GM19328 (cell line): ENCODE measurements at regions not wholly inside any gene's neighbourhood (a gene's known extent, or its start where the extent isn't known, plus 50 kb on each side); places are given as distances from the start of the nearest gene placed in this dataset.

Source experiments
- ATAC-seq: cut with Tn5 transposase; IDR thresholded peaks from one replicate; pipeline ENCODE4 v1.9.1; 2021; ENCODE audit warnings: mild to moderate bottlenecking, moderate library complexity; ENCODE audit not compliant: unreplicated experiment

DNA sequence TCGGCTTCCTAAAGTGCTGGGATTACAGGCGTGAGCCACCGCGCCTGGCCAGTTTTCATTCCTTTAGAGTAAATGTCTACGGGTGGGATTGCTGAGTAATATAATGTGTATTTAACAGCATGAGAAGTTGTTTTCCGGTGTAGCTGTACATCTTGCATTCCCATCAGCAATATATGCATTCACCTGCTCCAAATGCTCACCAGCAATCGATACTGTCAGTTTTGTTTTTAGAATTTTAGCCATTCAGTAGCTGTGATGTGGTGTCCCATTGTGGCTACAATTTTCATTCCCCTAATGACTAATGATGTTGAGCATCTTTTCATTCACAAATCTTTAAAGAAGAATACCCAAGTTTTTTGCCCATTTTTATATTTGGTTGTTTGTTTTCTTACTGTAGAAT is 134.8 kb upstream of the RGMA start:
- ATAC-seq = no peak

DNA sequence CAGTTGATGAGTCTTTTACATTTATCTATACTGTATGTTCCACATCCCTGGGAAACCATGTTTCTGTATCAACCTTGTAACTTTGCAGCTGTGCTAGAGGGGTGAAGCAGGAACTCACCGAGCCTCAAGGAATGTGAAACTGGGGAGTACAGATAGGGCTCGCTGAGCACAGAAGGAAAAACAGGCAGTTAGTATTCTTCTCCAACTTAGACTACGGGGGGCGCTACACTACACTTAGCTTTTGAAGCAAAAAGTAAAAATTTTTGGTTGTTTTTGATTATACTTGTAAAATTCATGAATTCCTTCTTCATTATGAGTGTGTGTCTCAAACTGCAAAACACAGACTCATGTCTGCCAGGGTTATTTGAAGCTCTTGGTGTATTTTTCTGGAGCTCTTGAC is 132.7 kb upstream of the RGMA start:
- ATAC-seq = no peak

- ATAC-seq = no peak
Observed at GRCh38 chr15:93219859-93220420, 130.9 kb upstream of the RGMA start.

- ATAC-seq = no peak
Observed at GRCh38 chr15:93217343-93217742, 128.3 kb upstream of the RGMA start.

DNA sequence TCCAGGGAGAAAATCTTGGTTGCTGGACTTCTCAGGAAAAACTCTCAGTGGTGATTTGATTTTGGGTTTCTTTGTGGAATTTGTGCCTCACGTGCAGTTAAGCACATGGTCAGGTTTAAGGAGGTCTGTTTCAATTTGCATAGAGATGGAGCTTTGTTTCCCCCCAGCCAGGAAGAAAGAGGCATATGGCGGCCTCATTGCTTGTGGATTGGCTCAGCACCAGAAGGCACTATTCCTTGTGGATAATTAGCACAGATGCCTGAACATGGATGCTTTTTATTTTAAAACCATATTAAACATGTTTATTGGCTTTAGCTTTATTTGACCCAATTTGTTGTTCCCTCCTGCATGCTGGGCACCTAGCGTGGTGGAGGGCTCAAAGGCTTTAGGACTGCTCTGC is 125.1 kb upstream of the RGMA start:
- no peak for ATAC-seq

- ATAC-seq = no peak
Observed at GRCh38 chr15:93213281-93213680, 124.3 kb upstream of the RGMA start.

- ATAC-seq = no peak
Observed at GRCh38 chr15:93212578-93212977, 123.6 kb upstream of the RGMA start.

DNA sequence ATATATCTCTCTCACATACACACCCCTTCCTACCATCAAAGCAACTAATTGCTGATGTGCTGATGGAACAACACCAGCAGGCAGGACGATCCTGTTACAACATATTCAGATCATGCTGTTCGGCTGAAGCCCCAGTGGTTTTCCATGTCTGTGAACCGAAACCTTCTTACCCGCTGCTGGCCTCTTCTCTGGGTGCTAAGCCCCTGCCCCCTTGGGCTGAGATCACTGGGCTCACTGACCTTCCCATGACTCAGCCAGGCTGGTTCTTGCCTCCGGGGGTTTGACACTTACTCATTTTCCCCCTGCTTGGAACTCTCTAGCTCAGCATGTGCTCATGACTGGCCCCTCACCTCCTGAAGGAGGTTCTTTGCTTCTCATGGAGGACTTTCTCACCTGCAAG is 122.0 kb upstream of the RGMA start:
- ATAC-seq = no peak

- ATAC-seq = no peak
Observed at GRCh38 chr15:93209690-93210445, 120.9 kb upstream of the RGMA start.

GRCh38 chr15:93206893-93207292 is 117.9 kb upstream of the RGMA start:
- no peak for ATAC-seq

DNA sequence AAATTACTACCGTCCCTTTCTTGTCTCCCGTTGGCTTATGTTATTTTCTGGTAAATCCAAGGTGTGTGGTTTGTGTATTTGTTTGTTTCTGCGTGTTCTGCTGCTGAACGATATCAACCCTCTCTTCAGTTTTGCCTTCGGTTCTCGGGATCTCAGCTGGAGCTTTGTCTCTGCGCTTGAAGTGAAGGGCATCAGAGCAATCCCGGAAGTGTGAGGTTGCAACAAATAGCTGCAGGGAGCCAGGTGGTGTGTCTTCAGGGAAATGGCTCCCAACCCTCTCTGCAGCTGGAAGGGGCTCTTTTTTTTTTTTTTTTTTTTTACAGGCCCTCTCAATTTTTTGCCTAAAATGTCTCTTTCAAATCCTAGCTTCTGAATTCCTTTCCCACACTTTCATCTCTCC is 116.4 kb upstream of the RGMA start:
- ATAC-seq = no peak

- no peak for ATAC-seq
Observed at GRCh38 chr15:93203036-93203435, 114.0 kb upstream of the RGMA start.

GRCh38 chr15:93202405-93202804 is 113.4 kb upstream of the RGMA start:
- ATAC-seq = no peak

GRCh38 chr15:93201940-93202339 is 112.9 kb upstream of the RGMA start:
- no peak for ATAC-seq

DNA sequence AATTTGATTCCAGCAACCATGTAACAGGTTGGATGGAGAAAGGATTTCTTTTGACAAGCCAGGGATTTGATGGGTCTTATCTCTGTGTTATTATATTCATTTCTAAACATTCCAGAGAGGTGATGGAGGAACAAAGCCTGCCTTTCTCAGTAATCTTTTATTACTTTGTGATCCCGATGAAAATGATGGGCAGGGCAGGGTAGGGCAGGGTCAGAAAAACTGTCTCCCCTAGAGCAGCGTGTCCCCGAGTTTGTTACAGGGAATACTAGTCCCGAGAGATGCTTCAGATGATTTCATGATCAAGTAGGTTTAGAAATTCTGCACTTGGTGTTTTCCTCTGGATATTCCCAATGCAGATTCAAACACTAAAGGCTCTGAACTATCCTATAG is 111.8 kb upstream of the RGMA start:
- ATAC-seq = no peak

DNA sequence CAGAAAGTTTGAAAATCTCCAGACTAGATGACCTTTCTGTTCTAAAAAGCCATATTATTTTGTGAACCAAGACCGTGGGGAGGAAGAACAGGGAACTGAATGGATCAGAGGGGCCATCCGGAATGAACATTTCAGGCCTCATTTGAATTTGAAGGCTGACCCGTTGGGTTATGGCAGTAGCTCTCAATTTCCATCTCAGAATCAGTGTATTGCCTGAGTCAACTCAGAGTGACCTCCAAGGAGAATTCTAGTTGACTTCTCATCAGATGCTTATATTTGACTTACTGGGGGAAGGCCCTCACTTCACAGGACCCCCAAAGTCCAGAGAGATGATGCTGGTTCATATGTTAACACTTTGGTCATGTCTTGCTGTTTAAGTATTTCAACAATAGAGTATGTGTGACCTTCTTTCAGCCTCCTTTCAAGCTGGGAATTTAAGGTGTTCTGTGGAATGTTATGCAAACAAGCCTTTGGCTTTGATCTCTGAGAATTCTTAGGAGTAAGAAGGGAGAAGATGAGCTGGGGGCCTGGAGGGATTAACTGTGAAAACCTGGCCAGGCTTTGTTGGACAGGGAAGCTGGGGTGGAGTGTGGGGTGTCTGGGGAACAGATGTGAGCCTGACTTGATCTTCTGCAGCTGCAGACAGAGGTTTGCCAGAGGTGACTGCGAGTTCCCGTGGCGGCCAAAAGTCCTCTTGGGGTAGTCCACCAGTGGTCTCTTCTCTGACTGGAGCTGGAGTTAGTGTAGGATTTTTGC is 111.2 kb upstream of the RGMA start:
- ATAC-seq = no peak

- ATAC-seq = no peak
Observed at GRCh38 chr15:93196135-93196670, 107.2 kb upstream of the RGMA start.

DNA sequence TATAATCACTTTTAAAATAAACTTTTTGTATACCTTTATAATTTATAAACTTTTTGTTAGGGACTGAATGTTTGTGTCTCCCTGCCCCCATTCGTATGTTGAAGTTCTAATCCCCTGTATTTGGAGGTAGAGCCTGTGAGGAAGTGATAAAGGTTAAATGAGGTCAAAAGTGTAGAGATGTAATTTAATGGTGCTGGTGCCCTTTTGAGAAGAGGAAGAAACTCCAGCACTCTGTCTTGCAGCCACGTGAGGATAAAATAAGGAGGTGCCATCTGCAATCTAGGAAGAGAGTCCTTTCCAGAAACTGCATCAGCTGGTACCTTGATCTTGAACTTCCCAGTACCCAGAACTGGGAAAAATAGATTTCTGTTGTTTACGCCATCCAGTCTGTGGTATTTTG is 106.1 kb upstream of the RGMA start:
- ATAC-seq = no peak

DNA sequence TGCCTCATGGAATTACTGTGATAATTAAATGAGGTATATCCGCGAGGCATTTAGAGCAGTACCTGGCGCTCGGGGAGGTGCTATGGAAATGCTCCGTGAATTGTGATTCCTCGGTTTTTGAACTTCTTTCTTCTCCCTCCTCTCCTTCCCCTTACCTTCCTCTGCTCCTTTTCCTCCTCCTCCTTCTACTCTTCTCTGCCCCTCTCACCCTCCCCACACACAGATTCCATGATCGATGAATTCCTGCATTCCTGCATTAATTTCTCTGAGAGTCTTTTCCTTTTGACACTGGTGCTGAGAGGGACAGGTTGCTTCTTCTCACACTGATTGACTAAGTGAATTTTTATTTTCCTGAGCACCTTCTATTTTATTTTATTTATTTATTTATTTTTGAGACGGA is 101.2 kb upstream of the RGMA start:
- no peak for ATAC-seq

DNA sequence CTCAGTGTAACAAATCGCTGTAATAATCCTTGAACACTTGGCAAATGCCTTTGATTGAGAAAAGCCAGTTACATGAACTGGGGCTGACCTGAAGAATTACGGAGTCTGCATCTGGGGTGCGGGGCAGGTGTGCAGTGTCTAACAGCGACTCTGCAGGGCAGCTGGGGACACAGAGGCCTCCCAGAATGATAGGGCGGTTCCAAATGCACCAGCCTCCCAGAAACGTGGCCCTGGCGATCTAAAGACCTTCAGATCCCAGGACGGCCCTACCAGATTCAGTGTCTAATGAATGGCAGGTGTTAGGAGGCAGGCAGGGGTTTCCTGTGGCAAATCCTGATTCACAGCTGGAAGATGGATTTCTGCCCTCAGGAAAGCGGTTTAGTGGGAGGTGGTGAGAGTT is 100.5 kb upstream of the RGMA start:
- no peak for ATAC-seq

- ATAC-seq = no peak
Observed at GRCh38 chr15:93188236-93188635, 99.2 kb upstream of the RGMA start.

DNA sequence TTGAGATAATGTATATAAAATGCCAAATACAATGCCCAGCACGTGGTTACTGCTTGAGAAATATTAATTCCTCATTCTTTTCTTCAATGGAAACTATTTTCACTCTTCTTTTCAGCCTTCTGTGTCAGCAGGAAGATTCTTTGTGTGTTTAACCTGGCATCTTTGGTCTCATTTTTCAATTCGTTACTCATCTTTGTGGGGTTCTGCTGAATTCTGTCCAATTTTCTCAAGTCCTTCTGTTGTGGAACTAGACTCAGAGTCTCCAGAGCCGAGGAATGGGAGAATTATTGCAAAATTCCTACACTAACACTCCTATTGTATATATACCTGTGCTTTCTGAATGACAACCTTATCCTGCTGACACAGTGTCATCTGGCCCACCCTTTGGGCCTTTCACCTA is 96.8 kb upstream of the RGMA start:
- no peak for ATAC-seq
